ENCODE measurements at regions not wholly inside any gene's neighbourhood (a gene's known extent, or its start where the extent isn't known, plus 50 kb on each side); places are given as distances from the start of the nearest gene placed in this dataset.
"Not testable (repeated sequence)": the region's sequence is repeated elsewhere in the genome, so short reads cannot be mapped to it uniquely, and the experiment has no call there.

DNA sequence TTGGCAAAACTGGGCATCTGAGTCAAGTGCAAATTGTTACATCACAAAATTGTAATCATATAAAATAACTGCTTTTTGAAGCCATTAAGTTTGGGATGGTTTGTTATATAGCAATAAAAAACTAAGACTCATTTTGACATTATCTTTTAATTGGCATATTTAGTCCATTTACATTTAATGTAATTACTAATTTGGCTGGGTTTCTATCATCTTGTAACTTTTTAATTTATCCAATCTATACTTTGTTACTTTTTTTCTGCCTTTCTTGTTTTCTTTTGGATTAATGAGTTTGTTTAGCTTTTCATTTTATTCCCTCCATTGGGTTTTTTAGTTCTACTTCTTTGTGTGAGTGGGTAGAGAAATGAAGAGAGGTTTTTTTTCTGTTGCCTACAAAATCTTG lies 76.3 kb downstream of the DRAM2 start:
- no peak overlapping the region for H3K4me3 Mint-ChIP-seq
- CTCF ChIA-PET: interaction anchor here (1.0 kb wide), 1 partner anchor 33 kb away, joined by 3 read pairs; no protein-coding TSS in a partner anchor
- H3K27ac Mint-ChIP-seq: no peak overlapping the region
- Histone ChIP-seq H3K36me3 (ENCODE audit: insufficient read depth, low read length) (no peaks in the 10 kb centered on the region), H3K27me3 (ENCODE audit: insufficient read depth, low read length, poor library complexity, severe bottlenecking) (no peaks in the 10 kb centered on the region), H3K4me3 (ENCODE audit: low read length) (no peak overlapping the region), H3K4me1 (ENCODE audit: insufficient read depth, low read length) (no peaks in the 10 kb centered on the region), H3K9me3 (ENCODE audit: low read length) (no peaks in the 10 kb centered on the region), H3K27ac (ENCODE audit: low read depth, low read length) (no peak overlapping the region)
- peaks cover 2 to 37% (median 6%) of the 10 kb centered on the region in 3 donors for H3K36me3 Mint-ChIP-seq
- DNase-seq: no peak
- H3K4me1 Mint-ChIP-seq: no peaks in the 10 kb centered on the region
- POLR2A ChIA-PET: no interaction called here
- H3K9me3 Mint-ChIP-seq: peaks cover 37 to 54% (median 50%) of the 10 kb centered on the region in 5 donors
- peaks cover 44 to 65% of the 10 kb centered on the region in 2 donors for H3K27me3 Mint-ChIP-seq

DNA sequence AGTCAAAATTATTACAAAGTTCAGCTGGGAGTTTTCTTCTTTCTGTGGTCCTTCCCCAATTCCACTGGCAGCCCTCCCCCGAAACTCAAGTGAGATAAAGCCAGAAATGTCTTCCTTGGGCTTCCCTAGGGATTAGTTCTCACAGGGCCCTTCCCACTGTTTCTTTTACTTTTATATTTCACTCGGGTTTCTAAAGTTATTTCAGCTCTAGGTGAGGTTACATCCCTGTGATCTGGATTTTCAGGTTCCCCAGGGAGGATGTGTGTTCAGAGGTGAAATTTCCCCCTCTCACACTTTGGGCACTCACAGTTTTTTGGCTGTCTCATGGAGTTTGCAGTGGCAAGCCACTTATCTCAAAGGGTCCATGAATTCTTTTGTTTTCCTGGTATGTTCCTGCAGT lies 77.3 kb downstream of the DRAM2 start:
- POLR2A ChIA-PET: no interaction called here
- no peaks in the 10 kb centered on the region for H3K27me3 ChIP-seq (ENCODE audit: insufficient read depth, low read length, poor library complexity, severe bottlenecking)
- H3K4me1 ChIP-seq (ENCODE audit: insufficient read depth, low read length): no peaks in the 10 kb centered on the region
- H3K4me1 Mint-ChIP-seq: no peaks in the 10 kb centered on the region
- H3K9me3 ChIP-seq (ENCODE audit: low read length): no peaks in the 10 kb centered on the region
- no peak overlapping the region for H3K27ac Mint-ChIP-seq
- no peak overlapping the region for H3K4me3 ChIP-seq (ENCODE audit: low read length)
- H3K36me3 Mint-ChIP-seq: peaks cover 2 to 32% (median 6%) of the 10 kb centered on the region in 3 donors
- H3K9me3 Mint-ChIP-seq: peaks cover 33 to 46% (median 44%) of the 10 kb centered on the region in 5 donors
- H3K36me3 ChIP-seq (ENCODE audit: insufficient read depth, low read length): no peaks in the 10 kb centered on the region
- CTCF ChIA-PET: interaction anchor here (1.0 kb wide), 1 partner anchor 32 kb away, joined by 3 read pairs; no protein-coding TSS in a partner anchor
- no peak overlapping the region for H3K4me3 Mint-ChIP-seq
- no peak overlapping the region for H3K27ac ChIP-seq (ENCODE audit: low read depth, low read length)
- DNase-seq: no peak
- H3K27me3 Mint-ChIP-seq: peaks cover 44 to 59% of the 10 kb centered on the region in 2 donors

DNA sequence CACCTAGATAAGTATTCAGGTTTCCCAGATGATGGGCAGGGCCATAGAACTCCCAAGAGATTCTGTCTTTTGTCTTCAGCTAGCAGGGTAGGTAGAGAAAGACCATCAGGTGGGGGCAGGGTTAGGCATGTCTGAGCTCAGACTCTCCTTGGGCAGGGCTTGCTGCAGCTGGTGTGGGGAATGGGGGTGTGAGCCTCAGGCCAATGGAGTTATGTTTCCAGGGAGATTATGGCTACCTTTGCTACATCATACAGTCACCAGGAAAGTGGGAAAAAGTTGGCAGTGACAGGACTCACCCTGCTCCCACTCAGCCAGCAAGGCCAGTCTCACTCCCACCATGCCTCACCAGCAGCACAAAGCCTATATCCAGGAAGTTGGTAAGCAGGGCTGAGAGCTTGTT lies 77.8 kb downstream of the DRAM2 start:
- H3K36me3 Mint-ChIP-seq: peaks cover 2 to 34% (median 6%) of the 10 kb centered on the region in 3 donors
- H3K27ac Mint-ChIP-seq: no peak overlapping the region
- H3K27me3 Mint-ChIP-seq: peaks cover 47 to 59% of the 10 kb centered on the region in 2 donors
- H3K4me3 Mint-ChIP-seq: no peak overlapping the region
- Histone ChIP-seq H3K9me3 (ENCODE audit: low read length) (no peaks in the 10 kb centered on the region), H3K4me1 (ENCODE audit: insufficient read depth, low read length) (no peaks in the 10 kb centered on the region), H3K4me3 (ENCODE audit: low read length) (no peak overlapping the region), H3K27me3 (ENCODE audit: insufficient read depth, low read length, poor library complexity, severe bottlenecking) (no peaks in the 10 kb centered on the region), H3K36me3 (ENCODE audit: insufficient read depth, low read length) (no peaks in the 10 kb centered on the region), H3K27ac (ENCODE audit: low read depth, low read length) (no peak overlapping the region)
- ChIA-PET POLR2A (no interaction called here), CTCF (no interaction called here)
- no peak for DNase-seq
- H3K4me1 Mint-ChIP-seq: no peaks in the 10 kb centered on the region
- H3K9me3 Mint-ChIP-seq: peaks cover 33 to 48% (median 43%) of the 10 kb centered on the region in 5 donors

DNA sequence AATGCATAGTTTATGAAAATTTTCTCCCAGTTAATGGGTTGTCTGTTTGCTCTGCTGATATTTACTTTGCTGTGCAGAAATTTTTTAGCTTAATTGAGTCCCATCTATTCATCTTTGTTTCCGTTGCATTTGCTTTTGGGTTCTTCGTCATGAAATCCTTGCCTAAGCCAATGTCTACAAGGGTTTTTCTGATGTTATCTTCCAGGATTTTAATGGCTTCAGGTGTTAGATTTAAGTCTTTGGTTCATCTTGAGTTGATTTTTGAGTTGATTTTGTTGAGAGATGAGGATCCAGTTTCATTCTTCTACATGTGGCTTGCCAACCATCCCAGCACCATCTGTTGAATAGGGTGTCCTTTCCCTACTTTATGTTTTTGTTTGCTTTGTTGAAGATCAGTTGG lies 85.2 kb downstream of the DRAM2 start:
- H3K4me3 ChIP-seq (ENCODE audit: low read length): no peak overlapping the region
- DNase-seq: no peak
- no peaks in the 10 kb centered on the region for H3K27me3 ChIP-seq (ENCODE audit: insufficient read depth, low read length, poor library complexity, severe bottlenecking)
- H3K27me3 Mint-ChIP-seq: peaks cover 16 to 60% of the 10 kb centered on the region in 2 donors
- no peak overlapping the region for H3K27ac ChIP-seq (ENCODE audit: low read depth, low read length)
- CTCF ChIA-PET: no interaction called here
- H3K36me3 ChIP-seq (ENCODE audit: insufficient read depth, low read length): no peaks in the 10 kb centered on the region
- peaks cover 0 to 11% (median 4%) of the 10 kb centered on the region in 5 donors for H3K9me3 Mint-ChIP-seq
- no peak overlapping the region for H3K27ac Mint-ChIP-seq
- H3K9me3 ChIP-seq (ENCODE audit: low read length): no peaks in the 10 kb centered on the region
- POLR2A ChIA-PET: no interaction called here
- peaks cover 0 to 15% (median 0%) of the 10 kb centered on the region in 3 donors for H3K36me3 Mint-ChIP-seq
- H3K4me1 ChIP-seq (ENCODE audit: insufficient read depth, low read length): no peaks in the 10 kb centered on the region
- H3K4me3 Mint-ChIP-seq: no peak overlapping the region
- H3K4me1 Mint-ChIP-seq: no peaks in the 10 kb centered on the region

DNA sequence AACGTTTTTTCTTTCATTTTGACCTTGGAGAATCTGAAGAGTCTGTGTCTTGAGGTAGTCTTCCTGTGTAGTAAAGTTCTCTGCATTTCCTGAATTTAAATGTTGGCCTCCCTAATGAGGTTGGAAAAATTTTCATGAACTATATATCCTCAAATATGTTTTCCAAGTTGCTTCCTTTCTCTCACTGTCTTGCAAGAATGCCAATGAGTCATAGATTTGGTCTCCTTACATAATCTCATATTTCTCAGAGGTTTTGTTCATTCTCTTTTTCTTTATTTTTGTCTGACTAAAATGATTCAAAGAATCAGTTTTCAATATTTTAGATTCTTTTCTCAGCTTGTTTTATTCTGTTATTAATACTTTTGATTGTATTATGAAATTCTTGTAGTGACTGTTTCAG lies 87.6 kb downstream of the DRAM2 start:
- no peak overlapping the region for H3K27ac ChIP-seq (ENCODE audit: low read depth, low read length)
- H3K9me3 ChIP-seq (ENCODE audit: low read length): no peaks in the 10 kb centered on the region
- ChIA-PET CTCF (no interaction called here), POLR2A (no interaction called here)
- H3K9me3 Mint-ChIP-seq: peaks cover 2 to 20% (median 19%) of the 10 kb centered on the region in 5 donors
- no peak overlapping the region for H3K4me3 ChIP-seq (ENCODE audit: low read length)
- no peak overlapping the region for H3K4me3 Mint-ChIP-seq
- no peaks in the 10 kb centered on the region for H3K4me1 ChIP-seq (ENCODE audit: insufficient read depth, low read length)
- H3K27me3 Mint-ChIP-seq: peaks cover 25 to 73% of the 10 kb centered on the region in 2 donors
- H3K36me3 Mint-ChIP-seq: peaks cover 0 to 15% (median 0%) of the 10 kb centered on the region in 3 donors
- no peaks in the 10 kb centered on the region for H3K27me3 ChIP-seq (ENCODE audit: insufficient read depth, low read length, poor library complexity, severe bottlenecking)
- H3K36me3 ChIP-seq (ENCODE audit: insufficient read depth, low read length): no peaks in the 10 kb centered on the region
- no peak for DNase-seq
- no peaks in the 10 kb centered on the region for H3K4me1 Mint-ChIP-seq
- H3K27ac Mint-ChIP-seq: no peak overlapping the region

DNA sequence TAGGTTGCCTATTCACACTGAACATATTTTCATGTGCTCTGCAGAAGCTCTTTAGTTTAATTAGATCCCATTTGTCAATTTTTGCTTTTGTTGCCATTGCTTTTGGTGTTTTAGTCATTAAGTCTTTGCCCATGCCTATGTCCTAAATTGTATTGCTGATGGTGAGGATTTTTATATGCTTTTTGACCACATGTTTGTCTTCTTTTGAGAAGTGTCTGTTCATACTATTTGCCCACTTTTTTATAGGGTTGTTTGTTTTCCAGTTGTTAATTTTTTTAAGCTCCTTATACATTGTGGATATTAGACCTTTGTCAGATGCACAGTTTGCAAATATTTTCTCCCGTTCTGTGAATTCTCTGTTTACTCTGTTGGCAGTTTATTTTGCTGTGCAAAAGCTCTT lies 84.5 kb upstream of the LRIF1 start:
- H3K36me3 ChIP-seq (ENCODE audit: insufficient read depth, low read length); H3K9me3 ChIP-seq (ENCODE audit: low read length); POLR2A ChIA-PET; CTCF ChIA-PET; H3K27ac Mint-ChIP-seq; H3K27ac ChIP-seq (ENCODE audit: low read depth, low read length); H3K36me3 Mint-ChIP-seq; H3K4me1 ChIP-seq (ENCODE audit: insufficient read depth, low read length); H3K4me3 ChIP-seq (ENCODE audit: low read length); H3K4me3 Mint-ChIP-seq; DNase-seq; H3K27me3 ChIP-seq (ENCODE audit: insufficient read depth, low read length, poor library complexity, severe bottlenecking); H3K4me1 Mint-ChIP-seq: not testable (repeated sequence)
- Mint-ChIP-seq H3K27me3 (peaks cover 31 to 49% of the 10 kb centered on the region in 2 donors), H3K9me3 (peaks cover 2 to 18% (median 13%) of the 10 kb centered on the region in 5 donors)

DNA sequence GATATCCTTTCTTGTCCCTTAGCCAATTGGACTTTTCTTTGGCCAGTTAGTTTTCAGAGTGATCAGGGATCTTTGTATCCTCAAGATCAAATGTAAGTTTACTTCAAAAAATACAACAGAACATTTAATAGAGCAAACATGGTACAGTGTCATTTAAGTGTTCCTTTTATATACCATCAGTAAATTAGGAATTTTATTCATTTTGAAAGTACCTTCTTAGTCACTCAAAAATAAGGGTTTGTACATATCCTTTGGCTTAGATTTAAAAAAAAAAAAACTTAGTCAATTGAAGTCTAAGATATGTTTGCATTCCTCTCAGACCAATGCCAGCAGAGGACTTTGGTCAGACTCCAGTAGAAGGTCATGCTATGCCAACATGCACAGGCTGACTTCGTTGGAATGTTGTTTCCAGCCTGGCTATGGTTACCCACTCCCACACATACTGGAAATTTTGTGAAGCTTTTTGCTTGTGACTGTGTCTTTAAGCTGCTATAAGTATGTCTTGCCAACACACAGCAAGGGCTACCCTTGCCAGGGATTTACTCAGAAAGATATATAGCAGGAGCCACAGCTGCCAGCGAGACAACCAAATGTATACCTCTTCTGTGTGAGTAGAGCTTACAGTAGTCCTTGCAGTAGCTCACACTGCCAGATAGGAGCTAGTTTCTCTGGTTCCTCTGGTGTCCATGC lies 81.5 kb upstream of the LRIF1 start:
- DNase-seq: no peak
- Mint-ChIP-seq H3K27ac (no peak overlapping the region), H3K4me1 (no peaks in the 10 kb centered on the region), H3K9me3 (peaks cover 0 to 18% (median 13%) of the 10 kb centered on the region in 5 donors), H3K36me3 (no peaks in the 10 kb centered on the region), H3K27me3 (peaks cover 32 to 36% of the 10 kb centered on the region in 2 donors), H3K4me3 (no peak overlapping the region)
- Histone ChIP-seq H3K4me1 (ENCODE audit: insufficient read depth, low read length) (no peaks in the 10 kb centered on the region), H3K27ac (ENCODE audit: low read depth, low read length) (no peak overlapping the region), H3K36me3 (ENCODE audit: insufficient read depth, low read length) (no peaks in the 10 kb centered on the region), H3K27me3 (ENCODE audit: insufficient read depth, low read length, poor library complexity, severe bottlenecking) (no peaks in the 10 kb centered on the region), H3K4me3 (ENCODE audit: low read length) (no peak overlapping the region), H3K9me3 (ENCODE audit: low read length) (no peaks in the 10 kb centered on the region)
- ChIA-PET POLR2A (interaction anchor here (0.8 kb wide), 1 partner anchor 15 kb away, joined by 3 read pairs; no protein-coding TSS in a partner anchor), CTCF (interaction anchor here (2.1 kb wide), 1 partner anchor 15 kb away, joined by 8 read pairs; no protein-coding TSS in a partner anchor)

DNA sequence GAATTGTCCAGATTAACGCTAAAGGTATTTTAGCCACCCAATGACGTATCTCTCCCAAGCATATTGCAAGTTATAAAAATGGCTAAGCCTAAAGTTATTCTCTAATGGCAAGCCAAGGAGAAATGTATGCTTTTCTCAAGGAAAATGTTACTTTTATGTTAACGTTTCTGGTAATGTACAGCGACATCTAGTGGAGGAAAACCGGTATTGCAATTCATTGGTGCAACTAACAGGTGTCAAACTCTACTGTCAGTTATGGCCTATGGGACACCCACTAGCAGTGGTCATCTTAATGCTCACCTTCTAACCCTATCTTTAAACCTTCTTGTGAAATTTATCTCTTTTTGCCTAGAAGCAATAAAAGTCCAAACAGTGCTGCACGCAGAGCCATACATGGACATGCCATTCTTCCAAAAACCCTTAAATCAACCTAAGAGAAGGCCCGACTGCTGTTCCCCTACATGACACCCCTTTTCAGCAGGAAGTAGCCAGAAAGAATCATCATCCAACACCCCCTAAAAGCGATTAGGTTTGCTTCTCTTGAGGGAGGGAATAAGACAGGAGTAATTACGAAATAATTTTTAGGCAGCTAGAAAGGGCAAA lies 68.7 kb upstream of the LRIF1 start:
- Mint-ChIP-seq H3K27ac (no peak overlapping the region), H3K36me3 (peaks cover 0 to 4% (median 0%) of the 10 kb centered on the region in 3 donors), H3K9me3 (peaks cover 0 to 11% (median 5%) of the 10 kb centered on the region in 5 donors), H3K27me3 (peaks cover 18 to 39% of the 10 kb centered on the region in 2 donors), H3K4me1 (no peaks in the 10 kb centered on the region), H3K4me3 (no peak overlapping the region)
- no peak overlapping the region for H3K4me3 ChIP-seq (ENCODE audit: low read length)
- no peak overlapping the region for H3K27ac ChIP-seq (ENCODE audit: low read depth, low read length)
- H3K4me1 ChIP-seq (ENCODE audit: insufficient read depth, low read length): no peaks in the 10 kb centered on the region
- peak in 4 of 5 donors; percentile 19 to 51 (median 39) for DNase-seq
- CTCF ChIA-PET: interaction anchor here (0.8 kb wide), 1 partner anchor 9 kb away, joined by 3 read pairs; no protein-coding TSS in a partner anchor
- no peaks in the 10 kb centered on the region for H3K9me3 ChIP-seq (ENCODE audit: low read length)
- H3K36me3 ChIP-seq (ENCODE audit: insufficient read depth, low read length): no peaks in the 10 kb centered on the region
- no peaks in the 10 kb centered on the region for H3K27me3 ChIP-seq (ENCODE audit: insufficient read depth, low read length, poor library complexity, severe bottlenecking)
- POLR2A ChIA-PET: no interaction called here

Data from CD8-positive, alpha-beta memory T cell (primary cell).